HG02973 (cell line): ENCODE measurements at regions not wholly inside any gene's neighbourhood (a gene's known extent, or its start where the extent isn't known, plus 50 kb on each side); places are given as distances from the start of the nearest gene placed in this dataset.
"Not testable (repeated sequence)": the region's sequence is repeated elsewhere in the genome, so short reads cannot be mapped to it uniquely, and the experiment has no call there.

Experiments
- ATAC-seq: cut with Tn5 transposase; IDR thresholded peaks from one replicate; pipeline ENCODE4 v1.9.1; 2021; ENCODE audit warnings: moderate library complexity; ENCODE audit not compliant: unreplicated experiment

DNA sequence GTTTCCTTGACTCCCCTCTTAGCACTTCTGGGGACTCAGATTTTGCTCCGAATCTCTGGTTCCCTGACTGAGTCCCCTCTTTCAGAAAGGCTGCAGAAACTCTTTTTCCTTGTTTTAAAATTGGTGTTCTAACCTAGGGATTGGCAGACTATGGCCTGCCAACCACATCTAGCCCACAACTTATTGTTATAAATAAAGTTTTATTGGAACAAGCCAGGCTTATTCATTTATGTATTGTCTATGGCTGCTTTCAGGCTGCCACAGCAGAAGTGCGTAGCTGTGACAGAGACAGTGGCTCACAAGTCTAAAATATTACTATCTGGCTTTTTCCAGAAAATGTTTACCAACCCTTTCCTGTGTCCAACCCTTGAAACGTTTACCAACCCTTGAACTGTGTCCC, 81.7 kb downstream of the IER5 start:
- ATAC-seq: no peak

DNA sequence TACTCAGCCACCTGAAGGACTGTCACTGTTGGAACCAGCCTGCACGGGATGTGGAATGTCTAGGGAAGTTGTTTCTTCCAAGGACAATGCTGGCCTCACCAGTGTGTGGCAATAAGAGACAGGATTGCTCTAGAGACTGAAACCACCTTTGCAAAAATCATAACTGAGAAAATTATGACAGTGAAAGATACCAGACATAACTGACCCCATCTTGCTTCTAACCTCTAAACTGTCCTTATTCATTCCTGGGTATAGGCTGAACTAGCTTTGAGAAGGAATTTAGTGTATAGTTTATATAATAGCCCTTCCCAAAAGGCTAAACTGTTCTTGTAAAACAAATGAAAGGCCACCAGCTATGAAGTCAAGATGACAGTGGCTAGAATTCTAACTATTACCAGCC, 83.6 kb downstream of the IER5 start:
- ATAC-seq: no peak

DNA sequence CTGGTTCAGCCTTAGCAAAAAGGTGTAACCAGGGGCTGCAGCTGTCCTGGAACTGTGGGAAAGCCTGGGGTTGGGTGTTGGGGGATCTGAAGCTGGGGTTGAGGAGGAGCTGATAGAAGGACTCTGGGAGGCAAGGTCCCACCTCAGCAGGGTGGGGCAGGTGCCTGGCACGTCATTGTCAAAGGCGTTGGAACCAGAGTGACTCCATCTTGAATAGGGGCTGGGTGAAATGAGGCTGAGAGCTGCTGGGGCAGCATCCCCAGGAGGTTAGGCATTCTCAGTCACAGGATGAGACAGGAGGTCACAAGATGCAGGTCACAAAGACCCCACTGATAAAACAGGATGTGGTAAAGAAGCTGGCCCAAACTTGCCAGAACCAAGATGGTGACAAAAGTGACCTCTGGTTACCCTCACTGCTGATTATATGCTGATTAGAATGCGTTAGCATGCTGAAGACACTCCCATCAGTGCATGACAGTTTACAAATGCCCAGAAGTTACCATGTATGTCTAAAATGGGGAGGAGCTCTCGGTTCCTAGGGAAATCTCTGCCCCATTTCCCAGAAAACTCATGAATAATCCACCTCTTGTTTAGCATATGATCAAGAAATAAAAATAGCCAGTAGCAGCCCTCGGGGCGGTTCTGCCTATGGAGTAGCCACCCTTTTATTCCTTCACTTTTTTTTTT, 85.4 kb downstream of the IER5 start:
- no peak for ATAC-seq

DNA sequence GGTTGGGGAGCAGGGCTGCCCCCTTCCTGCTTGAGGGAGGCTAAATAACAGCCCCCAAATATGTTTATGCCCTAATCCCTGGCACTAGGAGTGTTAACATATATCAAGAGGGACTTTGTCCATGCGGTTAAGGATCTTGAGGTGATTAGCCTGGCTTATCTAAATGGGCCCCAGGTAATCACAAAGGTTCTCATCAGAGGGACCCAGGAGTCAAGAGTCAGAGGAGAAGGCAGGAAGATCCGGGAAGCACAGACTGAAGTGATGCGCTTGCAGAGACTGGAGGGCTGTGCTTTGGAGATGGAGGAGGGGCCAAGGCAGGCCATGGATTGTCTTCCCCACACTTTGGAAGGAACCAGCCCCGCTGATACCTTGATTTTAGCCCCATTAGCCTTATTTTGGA, 86.4 kb downstream of the IER5 start:
- no peak for ATAC-seq

DNA sequence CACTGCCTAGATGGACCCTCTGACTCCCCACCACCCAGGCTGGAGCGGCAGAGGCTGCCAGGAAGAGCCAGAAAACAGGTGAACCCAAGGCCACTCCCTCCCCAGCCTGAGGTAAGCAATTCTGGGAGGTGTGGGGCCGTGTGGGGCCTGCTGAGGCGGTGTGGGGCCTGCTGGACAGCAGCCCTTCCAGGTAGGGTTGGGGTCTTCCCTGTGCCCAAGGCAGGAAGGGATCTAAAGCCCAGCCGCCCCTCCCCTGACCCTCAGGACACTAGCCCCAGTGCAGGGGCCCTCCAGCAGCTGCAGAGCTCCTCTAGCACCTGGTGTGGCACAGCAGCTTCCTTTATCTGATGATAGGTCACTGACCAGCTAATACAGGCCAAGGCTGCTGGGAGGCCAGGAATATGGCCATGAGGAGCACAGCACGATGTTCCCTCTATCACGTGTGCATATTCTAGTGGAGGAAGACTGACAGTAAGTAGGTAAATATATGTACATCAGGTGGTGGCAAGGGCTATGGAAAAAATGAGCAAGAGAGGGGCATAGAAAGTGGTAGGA, 86.9 kb downstream of the IER5 start:
- ATAC-seq: no peak

DNA sequence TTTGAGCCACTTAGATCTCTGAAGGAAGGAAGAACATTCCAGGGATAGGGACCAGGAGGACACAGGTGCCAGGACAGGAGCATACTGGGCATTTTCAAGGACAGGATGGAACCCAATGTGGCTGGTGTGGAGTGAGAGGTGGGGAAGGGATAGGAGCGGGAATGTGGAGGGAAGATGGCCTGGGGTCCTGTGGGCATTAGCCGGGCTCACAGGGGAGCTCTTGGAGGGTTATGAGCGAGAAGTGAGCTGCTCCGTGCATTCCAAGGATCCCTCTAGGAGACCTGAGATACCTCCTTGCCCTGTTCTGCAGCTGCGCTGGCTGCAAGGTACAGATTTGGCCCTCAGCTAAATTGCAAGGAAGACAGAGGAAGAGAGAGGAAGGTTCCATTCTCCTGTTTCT, 87.5 kb downstream of the IER5 start:
- no peak for ATAC-seq

DNA sequence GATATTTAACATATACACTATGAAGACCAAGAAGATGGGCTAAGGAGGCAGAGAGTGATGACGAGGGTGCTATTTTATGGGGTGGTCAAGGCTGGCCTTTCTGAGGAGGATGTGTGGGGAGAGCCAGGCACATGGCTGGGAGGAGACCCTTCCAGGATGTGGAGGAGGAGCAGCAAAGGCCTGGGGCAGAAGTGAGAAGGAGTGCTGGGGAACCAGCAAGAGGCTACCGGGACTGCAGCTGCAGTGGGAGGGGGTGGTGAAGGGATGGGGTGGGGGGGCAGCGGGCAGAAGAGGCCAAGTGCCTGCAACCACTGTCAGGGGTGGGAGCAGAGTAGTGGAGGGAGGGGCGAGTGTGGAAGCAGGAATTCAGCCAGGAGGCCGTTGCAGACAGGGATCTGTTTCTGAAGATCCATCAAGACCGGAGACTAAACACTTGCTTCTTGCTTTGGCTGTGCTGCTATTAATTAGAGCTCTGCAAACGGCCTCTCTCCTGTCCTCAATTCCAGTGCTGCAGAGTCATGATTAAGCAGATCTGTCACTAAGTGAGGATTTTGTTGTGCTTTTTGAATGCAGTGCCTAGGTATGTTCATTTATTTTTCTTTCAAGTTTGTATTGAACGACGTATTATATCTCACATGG, 89.9 kb downstream of the IER5 start:
- ATAC-seq: no peak

DNA sequence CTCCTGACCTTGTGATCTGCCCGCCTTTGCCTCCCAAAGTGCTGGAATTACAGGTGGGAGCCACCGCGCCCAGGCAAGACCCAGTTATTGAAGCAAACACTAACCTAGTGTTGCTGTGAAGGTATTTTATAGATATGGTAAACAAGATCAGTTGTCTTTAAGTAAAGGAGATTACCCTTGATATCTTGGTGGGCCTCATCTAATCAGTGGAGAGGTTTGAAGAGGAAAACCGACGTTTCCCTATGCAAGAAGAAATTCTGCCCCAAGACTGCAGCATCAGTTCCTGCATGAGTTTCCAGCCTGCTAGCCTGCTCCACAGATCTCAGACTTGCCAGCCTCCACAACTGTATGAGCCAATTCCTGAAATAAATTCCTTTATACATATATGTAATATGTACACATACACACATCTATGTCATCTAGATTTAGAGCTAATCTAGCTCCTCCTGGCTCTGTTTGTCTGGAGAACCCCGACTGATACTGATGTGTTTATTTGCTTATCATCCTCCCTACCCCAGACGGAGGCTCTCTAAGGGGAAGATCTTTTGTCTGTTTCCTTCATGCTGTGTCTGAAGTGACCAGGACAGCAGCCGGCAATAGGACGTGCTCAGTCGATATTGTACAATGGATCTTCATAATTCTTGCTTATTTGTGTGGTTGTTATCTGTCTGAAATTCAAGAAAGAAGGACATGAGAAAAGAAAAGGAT, 90.9 kb downstream of the IER5 start:
- ATAC-seq: no peak

DNA sequence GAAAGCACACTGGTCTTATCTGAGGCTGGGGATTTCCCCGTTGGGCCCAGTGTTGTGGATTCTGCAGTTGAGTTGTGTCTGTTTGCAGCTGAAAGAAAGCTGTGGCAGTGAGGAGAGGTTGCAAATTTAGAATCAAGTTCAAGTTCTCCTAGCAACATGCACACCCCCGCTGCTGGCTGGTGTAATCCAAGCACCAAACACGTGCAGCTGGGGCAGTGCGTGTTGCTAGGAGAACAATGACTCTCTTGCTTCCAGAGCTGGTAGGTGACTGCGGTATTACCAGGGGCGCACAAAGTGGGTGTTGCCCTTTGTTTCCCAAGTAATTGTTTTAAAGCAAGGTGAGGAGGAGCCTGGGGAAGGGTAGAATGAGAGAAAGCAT, 91.5 kb downstream of the IER5 start:
- no peak for ATAC-seq

DNA sequence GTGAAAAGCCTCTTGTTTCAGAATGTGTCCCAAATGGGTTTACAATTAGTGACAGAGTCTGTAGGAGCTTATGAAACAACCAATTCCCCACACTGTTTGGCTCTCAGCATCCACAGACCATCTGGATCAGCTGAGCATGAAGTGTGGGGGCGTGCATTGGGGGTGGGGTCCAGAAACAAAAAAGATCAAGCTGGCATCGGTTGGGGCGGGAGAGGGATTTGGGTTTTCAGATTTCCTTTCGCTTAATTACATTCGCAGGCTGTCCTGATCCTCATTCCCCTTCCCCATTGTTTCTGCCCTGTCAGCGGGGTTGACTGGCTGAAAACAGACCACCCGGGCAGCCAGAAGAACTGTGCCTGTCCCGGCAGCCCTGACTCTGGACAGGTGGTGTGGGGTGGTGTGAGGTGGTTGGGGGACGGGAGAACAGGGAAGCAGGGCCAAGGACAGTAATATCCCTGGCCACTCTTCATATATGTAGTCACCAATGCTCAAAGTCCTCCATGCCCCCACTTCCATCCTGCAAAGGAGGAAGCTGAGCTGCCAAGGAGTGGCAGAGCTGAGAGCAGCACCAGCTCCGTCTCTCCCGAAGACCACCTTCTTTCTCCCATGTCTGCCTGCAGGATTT, 92.0 kb downstream of the IER5 start:
- ATAC-seq: no peak

DNA sequence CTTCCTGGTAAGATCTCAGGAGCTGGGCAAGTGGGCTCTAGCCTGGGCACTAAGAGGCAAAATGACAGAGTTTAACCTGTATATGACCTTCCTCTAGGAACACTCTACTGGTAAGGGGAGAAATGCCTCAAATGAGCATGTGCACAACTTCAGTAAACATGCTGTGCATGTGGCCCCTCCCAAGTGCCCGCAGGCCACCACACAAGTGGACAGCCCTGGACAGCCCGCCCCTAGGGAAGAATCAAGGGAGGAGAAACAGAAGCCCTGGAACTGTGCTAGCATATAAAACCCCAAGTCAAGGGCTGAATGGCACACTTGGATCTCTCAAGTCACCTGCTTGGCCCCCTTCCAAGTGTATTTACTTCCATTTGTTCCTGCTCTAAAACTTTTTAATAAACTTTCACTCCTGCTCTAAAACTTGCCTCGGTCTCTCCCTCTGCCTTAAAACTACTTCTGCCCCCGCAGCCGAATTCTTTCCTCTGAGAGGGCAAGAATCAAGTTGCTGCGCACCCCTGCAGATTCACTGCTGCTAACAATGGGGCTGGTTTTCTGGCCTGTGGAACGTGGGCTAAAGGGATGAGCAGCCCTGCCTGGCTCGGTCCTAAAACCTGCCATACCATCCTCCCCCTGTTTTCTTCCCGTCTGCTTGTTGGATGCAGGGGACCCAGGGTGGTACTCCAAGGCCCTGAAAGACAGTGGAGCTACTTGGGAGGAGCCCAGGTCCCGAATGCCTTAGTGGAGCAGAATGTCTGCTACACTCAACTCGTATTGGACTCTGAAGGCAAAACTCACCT, 93.5 kb downstream of the IER5 start:
- ATAC-seq: no peak

DNA sequence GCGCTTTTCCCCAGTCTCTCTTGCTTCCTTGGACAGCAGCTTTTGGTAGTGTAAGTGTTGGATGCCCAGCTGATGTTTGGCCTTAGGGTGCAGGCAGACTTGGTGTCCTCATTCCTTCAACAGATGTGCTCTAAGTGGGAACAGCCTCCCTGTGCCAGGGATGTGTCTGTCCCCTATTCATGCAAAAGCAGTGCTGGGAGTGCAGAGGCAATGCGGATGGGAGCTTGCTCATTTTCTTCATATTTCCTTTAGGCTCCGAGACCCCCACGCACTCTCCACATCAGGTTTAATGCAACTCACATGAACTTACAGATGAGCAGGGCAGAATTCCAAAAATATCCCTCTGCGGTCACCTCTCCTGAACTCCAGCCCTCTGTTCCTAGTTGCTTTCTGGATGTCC, 96.1 kb downstream of the IER5 start:
- ATAC-seq: no peak

DNA sequence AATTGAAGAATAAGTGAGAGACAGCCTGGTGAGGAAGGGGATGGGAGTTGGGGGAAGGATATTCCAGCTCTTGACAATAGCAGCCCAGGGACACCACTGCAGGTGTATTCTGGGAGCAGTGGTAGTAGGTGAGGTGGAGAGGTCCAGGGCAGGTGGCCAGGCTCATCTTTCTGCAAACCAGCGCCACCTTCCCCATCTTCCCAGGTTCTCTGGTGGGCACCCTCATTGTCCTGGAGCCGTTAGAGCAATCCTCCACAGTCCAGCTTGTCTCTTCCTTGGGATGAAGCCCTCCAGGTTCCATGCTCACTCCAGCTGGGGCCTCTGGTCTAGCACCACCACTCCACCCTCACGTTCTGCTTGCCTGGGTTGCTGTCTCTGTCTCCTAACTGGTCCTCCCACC, 97.0 kb downstream of the IER5 start:
- no peak for ATAC-seq

DNA sequence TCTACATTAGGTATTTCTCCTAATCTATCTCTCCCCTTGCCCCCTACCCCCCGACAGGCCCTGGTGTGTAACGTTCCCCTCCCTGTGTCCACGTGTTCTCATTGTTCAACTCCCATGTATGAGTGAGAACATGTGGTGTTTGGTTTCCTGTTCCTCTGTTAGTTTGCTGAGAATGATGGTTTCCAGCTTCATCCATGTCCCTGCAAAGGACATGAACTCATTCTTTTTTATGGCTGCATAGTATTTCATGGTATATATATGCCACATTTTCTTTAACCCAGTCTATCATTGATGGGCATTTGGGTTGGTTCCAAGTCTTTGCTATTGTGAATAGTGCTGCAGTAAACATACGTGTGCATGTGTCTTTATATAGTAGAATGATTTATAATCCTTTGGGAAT, 97.6 kb downstream of the IER5 start:
- ATAC-seq: not testable (repeated sequence)

DNA sequence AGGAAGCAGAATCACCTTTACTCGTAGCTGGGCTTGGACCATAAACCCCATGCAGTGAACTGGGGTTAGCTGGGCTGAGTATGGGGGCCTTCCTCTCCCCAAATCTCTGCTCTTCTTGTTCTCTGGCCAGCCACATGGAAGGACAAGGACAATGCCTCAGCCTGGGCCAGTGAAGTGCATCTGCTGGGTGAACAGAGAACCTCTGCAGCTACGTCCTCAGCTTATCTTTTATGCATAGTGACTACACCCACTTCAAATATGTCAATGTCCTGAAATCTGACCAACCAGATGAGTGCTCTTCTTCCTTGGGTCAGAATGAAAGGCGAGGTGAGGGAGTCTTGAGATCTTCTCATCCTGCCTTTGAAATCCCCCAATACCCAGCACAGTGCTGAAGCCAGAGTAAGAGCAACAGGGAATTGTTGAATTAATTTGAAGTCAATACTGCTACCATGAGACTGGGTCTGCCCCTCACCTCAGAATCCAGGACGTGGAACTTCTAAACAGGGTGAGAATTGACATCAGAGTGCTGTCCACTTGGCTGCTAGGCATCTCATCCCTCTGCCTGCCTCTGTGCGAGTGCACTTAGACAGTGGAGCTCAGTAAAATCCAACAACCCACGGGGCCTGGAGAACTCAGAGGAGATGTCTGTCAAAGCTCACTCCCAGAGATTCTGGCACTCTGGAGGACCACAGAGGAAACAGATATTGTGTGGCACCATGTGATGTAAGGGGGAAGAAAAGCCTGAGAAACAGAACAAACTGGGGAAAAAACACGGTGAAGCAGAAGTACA, 99.0 kb downstream of the IER5 start:
- no peak for ATAC-seq

DNA sequence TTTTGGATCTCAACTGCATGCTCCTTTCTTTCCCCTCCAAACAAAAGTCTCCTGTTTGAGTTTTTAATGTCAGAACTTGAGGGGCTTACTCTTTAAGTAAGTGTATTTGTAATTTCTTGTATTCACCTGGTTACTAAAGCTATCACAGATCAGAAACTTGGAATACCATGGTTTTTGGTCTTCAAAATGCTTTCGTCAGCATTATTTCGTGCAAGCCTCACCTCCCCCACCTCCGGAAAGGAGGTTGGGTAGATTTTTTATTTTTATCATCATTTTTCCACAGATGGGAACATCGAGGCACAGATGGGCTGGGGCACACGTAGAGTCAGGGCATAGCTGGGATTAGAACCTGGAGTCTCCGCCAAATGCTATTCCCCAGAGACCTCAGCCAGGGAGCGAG, 100.7 kb downstream of the IER5 start:
- no peak for ATAC-seq

DNA sequence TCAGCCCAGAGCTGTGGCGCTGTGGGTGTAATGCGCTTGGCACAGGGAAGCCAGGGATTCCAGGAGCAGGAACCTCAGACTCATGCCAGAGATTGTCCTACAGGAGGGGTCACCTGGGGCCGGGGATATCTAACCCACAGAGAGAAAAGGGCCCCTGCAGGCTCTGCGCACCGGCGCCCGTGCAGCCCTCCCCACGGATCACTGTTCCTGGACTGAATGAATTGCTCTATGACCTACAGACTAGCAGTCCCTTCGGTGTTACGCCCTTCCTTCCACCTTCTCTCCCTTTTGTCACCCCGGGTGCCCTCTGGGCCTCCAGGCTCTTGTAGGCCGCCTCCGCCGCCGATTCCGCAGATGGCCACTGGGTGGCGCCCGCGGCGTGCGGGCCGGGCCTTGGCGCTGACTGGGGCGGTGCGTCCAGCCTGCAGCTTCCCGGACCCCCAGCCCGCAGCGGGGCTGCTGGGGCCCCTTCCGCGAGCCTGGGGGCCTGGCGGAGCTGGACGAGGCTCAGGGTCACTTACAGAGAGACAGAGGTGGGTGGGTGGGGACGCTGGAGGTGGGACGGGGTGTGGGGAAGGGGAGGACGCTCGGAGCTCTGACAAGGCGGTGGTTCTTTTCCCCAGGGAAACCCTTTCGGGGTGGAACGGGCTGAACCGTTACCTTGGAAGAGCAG, 101.3 kb downstream of the IER5 start:
- no peak for ATAC-seq

DNA sequence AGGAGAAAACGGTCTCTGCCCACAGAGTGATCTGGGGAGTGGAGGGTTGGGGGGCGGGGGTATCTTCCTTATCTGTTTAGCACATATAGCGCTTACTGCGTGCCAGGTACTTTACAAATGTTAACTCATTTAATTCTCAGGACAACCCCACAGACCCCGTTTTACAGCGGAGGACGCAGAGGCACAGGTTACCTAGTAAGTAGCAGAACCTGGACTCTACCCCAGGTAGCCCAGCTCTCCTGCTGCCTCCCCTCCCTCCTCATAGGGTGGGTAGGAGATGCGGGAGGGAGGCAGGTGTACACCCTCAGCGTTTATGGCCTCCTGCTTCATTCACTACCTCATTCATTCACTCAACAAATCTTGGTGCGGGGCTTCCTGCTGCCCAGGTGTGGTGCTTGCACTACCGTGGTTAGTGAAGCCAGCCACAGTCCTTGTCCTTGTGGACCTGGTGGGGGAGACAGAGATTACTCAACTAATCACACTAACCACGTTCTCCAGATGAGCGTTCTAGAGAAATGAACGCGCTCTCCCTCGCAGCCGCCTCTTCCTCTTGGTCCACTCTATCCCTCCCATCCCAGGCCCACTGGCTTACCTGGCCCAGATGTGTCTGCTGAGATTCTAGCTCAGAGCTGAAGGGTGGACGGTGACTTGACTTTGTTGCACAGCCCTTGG, 102.0 kb downstream of the IER5 start:
- no peak for ATAC-seq

DNA sequence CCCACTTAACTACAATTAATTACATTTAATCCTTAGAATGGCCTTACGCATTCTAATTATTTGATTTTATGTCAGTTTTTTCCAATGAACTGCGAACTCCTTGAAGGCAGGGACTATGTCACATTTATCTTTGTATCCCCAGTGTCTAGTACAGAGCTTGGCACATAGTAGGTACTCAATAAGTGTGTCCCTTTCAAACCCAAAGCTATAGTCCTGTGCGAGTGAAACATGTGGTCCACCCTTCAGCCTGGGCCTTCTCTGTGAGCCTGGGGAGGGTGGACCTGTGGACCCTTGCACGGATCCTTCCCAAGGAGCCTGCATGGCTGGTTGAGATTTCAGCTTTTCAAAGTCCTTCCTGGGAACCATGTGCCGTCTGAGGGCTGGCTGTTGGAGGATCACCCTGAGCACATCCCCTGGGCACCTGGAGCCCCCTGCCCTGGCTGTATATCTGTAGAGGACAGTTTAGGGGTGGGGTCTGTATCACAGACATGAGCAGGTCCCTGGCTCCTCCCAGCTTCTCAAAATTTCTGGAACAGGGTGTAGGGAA, 103.1 kb downstream of the IER5 start:
- ATAC-seq: no peak
